ENCODE measurements at regions not wholly inside any gene's neighbourhood (a gene's known extent, or its start where the extent isn't known, plus 50 kb on each side); places are given as distances from the start of the nearest gene placed in this dataset.

- Histone ChIP-seq H3K27ac (no peak overlapping the region), H3K27me3 (replicated peaks; ENCODE audit: insufficient read depth) (no peaks in the 10 kb centered on the region), H4K20me1 (ENCODE audit: insufficient read depth) (no peaks in the 10 kb centered on the region), H3K4me3 (no peak overlapping the region), H3K9me2 (ENCODE audit: insufficient read depth) (no peaks in the 10 kb centered on the region), H3K36me3 (ENCODE audit: low read depth) (no peaks in the 10 kb centered on the region), H3K9me3 (ENCODE audit: low read depth) (no peaks in the 10 kb centered on the region), H3K4me2 (ENCODE audit: unreplicated experiment) (no peak overlapping the region), H3K4me1 (ENCODE audit: insufficient read depth) (peaks cover 33% of the 10 kb centered on the region), H3K79me2 (ENCODE audit: insufficient read depth) (no peaks in the 10 kb centered on the region), H2AFZ (no peak overlapping the region), H3F3A (ENCODE audit: insufficient read depth) (peaks cover 29% of the 10 kb centered on the region), H3K9ac (no peak overlapping the region)
- peak; percentile 32 for DNase-seq
- TF ChIP-seq EZH2 (IDR thresholded peaks at IDR 0.05; ENCODE audit: insufficient read depth, poor library complexity, severe bottlenecking): no peak
- in situ Hi-C loops (cut with MboI): no loop called here
- WGBS, 2 experiments (ENCODE audit: low coverage in 1 of 2, low lambda C conversion rate in 2 of 2, missing lambda C conversion rate in 2 of 2): 30 to 39% methylated on average over 1 of the region's 1 CpG
Measured at GRCh38 chr7:45975367-45975766, 54.3 kb upstream of the IGFBP3 start.

GRCh38 chr7:45974540-45975360 is 53.7 kb upstream of the IGFBP3 start:
- Histone ChIP-seq H3K27ac (no peak overlapping the region), H3K36me3 (ENCODE audit: low read depth) (no peaks in the 10 kb centered on the region), H3K9me2 (ENCODE audit: insufficient read depth) (no peaks in the 10 kb centered on the region), H3K4me3 (no peak overlapping the region), H4K20me1 (ENCODE audit: insufficient read depth) (no peaks in the 10 kb centered on the region), H2AFZ (no peak overlapping the region), H3F3A (ENCODE audit: insufficient read depth) (peaks cover 23% of the 10 kb centered on the region), H3K79me2 (ENCODE audit: insufficient read depth) (no peaks in the 10 kb centered on the region), H3K9me3 (ENCODE audit: low read depth) (no peaks in the 10 kb centered on the region), H3K27me3 (replicated peaks; ENCODE audit: insufficient read depth) (no peaks in the 10 kb centered on the region), H3K4me1 (ENCODE audit: insufficient read depth) (peaks cover 27% of the 10 kb centered on the region), H3K9ac (no peak overlapping the region), H3K4me2 (ENCODE audit: unreplicated experiment) (no peak overlapping the region)
- in situ Hi-C loops (cut with MboI): no loop called here
- WGBS, 2 experiments (ENCODE audit: low coverage in 1 of 2, low lambda C conversion rate in 2 of 2, missing lambda C conversion rate in 2 of 2): 97 to 99% methylated on average over 12 of the region's 12 CpGs
- no peak for DNase-seq
- TF ChIP-seq EZH2phosphoT487 (IDR thresholded peaks at IDR 0.05; ENCODE audit: insufficient read depth, low read depth) (no peak), EZH2 (IDR thresholded peaks at IDR 0.05; ENCODE audit: insufficient read depth, poor library complexity, severe bottlenecking) (no peak)

- H3K79me2 ChIP-seq (ENCODE audit: insufficient read depth): no peaks in the 10 kb centered on the region
- H3K9me3 ChIP-seq (ENCODE audit: low read depth): no peaks in the 10 kb centered on the region
- no peaks in the 10 kb centered on the region for H3K36me3 ChIP-seq (ENCODE audit: low read depth)
- no peak overlapping the region for H3K27ac ChIP-seq
- no peaks in the 10 kb centered on the region for H4K20me1 ChIP-seq (ENCODE audit: insufficient read depth)
- TF ChIP-seq EZH2 (IDR thresholded peaks at IDR 0.05; ENCODE audit: insufficient read depth, poor library complexity, severe bottlenecking) (no peak), EZH2phosphoT487 (IDR thresholded peaks at IDR 0.05; ENCODE audit: insufficient read depth, low read depth) (no peak)
- H2AFZ ChIP-seq: no peak overlapping the region
- no peaks in the 10 kb centered on the region for H3K9me2 ChIP-seq (ENCODE audit: insufficient read depth)
- in situ Hi-C loops (cut with MboI): no loop called here
- no peaks in the 10 kb centered on the region for H3K27me3 ChIP-seq (replicated peaks; ENCODE audit: insufficient read depth)
- H3K4me1 ChIP-seq (ENCODE audit: insufficient read depth): peaks cover 19% of the 10 kb centered on the region
- no peak overlapping the region for H3K9ac ChIP-seq
- no peak overlapping the region for H3K4me3 ChIP-seq
- no peak for DNase-seq
- H3K4me2 ChIP-seq (ENCODE audit: unreplicated experiment): no peak overlapping the region
- peaks cover 15% of the 10 kb centered on the region for H3F3A ChIP-seq (ENCODE audit: insufficient read depth)
- 95 to 97% methylated on average over 14 of the region's 14 CpGs for WGBS, 2 experiments (ENCODE audit: low coverage in 1 of 2, low lambda C conversion rate in 2 of 2, missing lambda C conversion rate in 2 of 2)
Measured at GRCh38 chr7:45973725-45974532, 52.9 kb upstream of the IGFBP3 start.

- no peaks in the 10 kb centered on the region for H3K79me2 ChIP-seq (ENCODE audit: insufficient read depth)
- in situ Hi-C loops (cut with MboI): no loop called here
- H3K4me1 ChIP-seq (ENCODE audit: insufficient read depth): peaks cover 10% of the 10 kb centered on the region
- no peak overlapping the region for H3K4me3 ChIP-seq
- no peaks in the 10 kb centered on the region for H4K20me1 ChIP-seq (ENCODE audit: insufficient read depth)
- peaks cover 6% of the 10 kb centered on the region for H3F3A ChIP-seq (ENCODE audit: insufficient read depth)
- no peaks in the 10 kb centered on the region for H3K36me3 ChIP-seq (ENCODE audit: low read depth)
- H3K9me2 ChIP-seq (ENCODE audit: insufficient read depth): no peaks in the 10 kb centered on the region
- TF ChIP-seq EZH2phosphoT487 (IDR thresholded peaks at IDR 0.05; ENCODE audit: insufficient read depth, low read depth) (no peak), EZH2 (IDR thresholded peaks at IDR 0.05; ENCODE audit: insufficient read depth, poor library complexity, severe bottlenecking) (no peak)
- no peak overlapping the region for H3K27ac ChIP-seq
- no peaks in the 10 kb centered on the region for H3K9me3 ChIP-seq (ENCODE audit: low read depth)
- WGBS, 2 experiments (ENCODE audit: low coverage in 1 of 2, low lambda C conversion rate in 2 of 2, missing lambda C conversion rate in 2 of 2): 94 to 97% methylated on average over 12 of the region's 12 CpGs
- H3K27me3 ChIP-seq (replicated peaks; ENCODE audit: insufficient read depth): no peaks in the 10 kb centered on the region
- H3K9ac ChIP-seq: no peak overlapping the region
- H3K4me2 ChIP-seq (ENCODE audit: unreplicated experiment): no peak overlapping the region
- H2AFZ ChIP-seq: no peak overlapping the region
- DNase-seq: no peak
Measured at GRCh38 chr7:45972629-45973312, 51.7 kb upstream of the IGFBP3 start.

All from GM23248 (cell line).